LNCAP (cell line): ENCODE measurements at regions not wholly inside any gene's neighbourhood (a gene's known extent, or its start where the extent isn't known, plus 50 kb on each side); places are given as distances from the start of the nearest gene placed in this dataset.
A peak's percentile ranks its signal among the peaks of the same experiment; 100 is the strongest.

Experiments used
- TF ChIP-seq, protein P1 (sequence below): fragments of 450-650 bp; IDR thresholded peaks from 2 replicates; pipeline ENCODE4 v1.5.1; 2017; ENCODE audit warnings: mild to moderate bottlenecking

DNA sequence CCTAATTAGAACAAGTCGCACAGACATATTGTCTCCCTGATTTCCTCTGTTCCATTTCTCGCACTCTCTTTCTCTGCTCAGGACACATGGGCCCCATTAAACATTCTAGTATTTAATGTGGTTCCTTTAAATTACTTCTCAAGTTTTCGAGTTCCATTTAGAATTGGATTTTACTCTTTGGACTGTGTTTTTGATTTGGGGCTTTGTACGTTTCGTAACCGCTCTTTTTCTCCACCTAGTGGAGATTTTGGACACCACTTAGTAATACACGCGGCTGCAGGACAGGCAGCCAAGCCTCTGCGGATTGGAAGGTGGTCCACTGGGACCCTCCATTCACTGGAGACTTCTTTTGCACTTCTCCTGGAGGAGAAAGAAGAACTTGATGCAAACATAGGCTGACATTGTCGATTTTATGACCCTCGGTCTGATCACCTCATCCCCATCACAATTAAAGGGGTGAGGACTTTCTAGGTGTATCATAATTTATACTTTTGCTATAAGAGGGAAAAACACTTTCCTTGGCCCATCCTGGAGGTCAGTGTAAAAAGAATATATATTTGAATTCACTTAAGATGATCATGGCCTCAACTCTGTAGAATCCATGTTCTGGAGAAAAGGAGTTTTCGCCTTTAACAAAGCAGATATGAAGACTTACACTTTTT lies 85.7 kb downstream of the NOG start:
- TF ChIP-seq, protein P1, sequence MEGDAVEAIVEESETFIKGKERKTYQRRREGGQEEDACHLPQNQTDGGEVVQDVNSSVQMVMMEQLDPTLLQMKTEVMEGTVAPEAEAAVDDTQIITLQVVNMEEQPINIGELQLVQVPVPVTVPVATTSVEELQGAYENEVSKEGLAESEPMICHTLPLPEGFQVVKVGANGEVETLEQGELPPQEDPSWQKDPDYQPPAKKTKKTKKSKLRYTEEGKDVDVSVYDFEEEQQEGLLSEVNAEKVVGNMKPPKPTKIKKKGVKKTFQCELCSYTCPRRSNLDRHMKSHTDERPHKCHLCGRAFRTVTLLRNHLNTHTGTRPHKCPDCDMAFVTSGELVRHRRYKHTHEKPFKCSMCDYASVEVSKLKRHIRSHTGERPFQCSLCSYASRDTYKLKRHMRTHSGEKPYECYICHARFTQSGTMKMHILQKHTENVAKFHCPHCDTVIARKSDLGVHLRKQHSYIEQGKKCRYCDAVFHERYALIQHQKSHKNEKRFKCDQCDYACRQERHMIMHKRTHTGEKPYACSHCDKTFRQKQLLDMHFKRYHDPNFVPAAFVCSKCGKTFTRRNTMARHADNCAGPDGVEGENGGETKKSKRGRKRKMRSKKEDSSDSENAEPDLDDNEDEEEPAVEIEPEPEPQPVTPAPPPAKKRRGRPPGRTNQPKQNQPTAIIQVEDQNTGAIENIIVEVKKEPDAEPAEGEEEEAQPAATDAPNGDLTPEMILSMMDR, result peak; percentile 78

GRCh38 chr17:56679777-56680422 lies 86.4 kb downstream of the NOG start:
- TF ChIP-seq, protein P1, result no peak

DNA sequence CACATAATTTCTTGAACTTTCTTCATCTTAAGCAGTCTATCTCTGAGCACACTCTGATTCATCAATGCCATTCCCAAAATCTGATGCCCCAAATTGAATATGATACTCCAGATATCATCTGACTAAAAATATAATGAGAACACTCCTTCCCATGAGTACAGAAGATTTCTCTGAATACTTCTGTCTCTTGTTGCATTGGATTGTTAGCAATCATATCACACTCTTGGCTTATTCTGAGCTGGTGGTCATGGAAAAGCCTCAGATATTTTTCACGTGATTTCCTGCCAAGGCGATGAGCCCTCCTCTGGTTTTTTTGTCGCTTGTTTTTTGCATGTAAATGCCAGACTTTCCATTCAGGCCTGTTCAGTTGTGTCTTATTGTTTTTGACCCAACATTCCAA lies 87.2 kb downstream of the NOG start:
- TF ChIP-seq, protein P1, result no peak

GRCh38 chr17:56681561-56682266 lies 88.2 kb downstream of the NOG start:
- TF ChIP-seq, protein P1, result no peak

- TF ChIP-seq, protein P1, result no peak
Observed at GRCh38 chr17:56688151-56688550, 94.7 kb downstream of the NOG start.

DNA sequence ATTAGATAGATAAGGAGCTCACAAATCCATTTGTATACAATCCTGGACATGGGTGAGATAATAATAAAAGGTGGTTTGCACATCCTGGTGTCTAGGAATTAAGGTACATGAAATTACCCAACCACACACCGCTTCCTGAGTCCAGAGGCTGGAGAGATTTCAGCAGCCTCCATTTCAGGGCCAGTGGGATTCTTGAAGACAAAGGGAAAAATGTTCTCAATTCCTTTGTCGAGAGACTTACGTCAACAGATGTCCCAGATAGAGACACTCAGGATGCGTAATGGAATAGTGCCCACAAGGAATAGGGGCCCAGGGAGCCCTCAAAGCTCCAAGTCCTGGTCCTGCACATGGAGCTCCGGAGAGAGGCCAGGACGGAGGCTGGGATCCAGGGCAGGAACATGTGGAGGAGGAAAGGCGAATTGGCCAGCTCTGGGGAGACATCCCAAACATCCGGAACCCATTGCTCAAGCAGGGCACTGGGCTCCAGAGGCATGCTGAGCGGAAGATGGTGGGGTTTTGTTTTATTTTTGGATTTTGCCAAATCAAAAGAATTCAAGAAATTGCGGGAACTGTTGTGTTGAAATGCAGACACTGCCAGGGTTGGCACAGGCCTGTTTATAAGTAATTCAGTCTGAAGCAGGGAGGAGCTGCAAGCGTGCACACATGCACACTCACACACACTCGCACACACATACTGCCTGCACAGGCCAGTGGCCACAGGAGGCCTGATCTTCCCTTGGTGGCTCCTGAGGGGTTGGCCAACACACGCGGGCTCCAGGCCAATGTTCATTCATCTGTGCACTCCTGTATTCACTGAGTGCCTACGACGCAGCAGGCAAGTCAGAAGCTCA lies 97.2 kb downstream of the NOG start:
- TF ChIP-seq, protein P1, result no peak

DNA sequence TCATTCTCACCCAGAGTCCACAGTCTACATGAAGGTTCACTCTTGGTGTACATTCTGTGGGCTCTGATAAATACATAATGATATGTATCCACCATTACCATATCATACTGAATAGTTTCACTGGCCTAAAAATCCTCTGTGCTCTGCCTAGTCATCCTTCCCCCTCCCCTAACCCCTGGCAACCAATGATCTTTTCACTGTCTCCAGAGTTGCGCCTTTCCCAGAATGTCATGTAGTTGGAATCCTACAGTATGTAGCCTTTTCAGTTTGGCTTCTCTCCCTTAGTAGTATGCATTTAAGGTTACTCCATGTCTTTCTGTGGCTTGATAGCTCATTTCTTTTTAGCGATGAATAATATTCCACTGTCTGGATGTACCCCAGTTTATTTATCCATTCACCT lies 101.3 kb downstream of the NOG start:
- TF ChIP-seq, protein P1, result no peak
